Fibroblast of skin of back (primary cell): ENCODE measurements at regions not wholly inside any gene's neighbourhood (a gene's known extent, or its start where the extent isn't known, plus 50 kb on each side); places are given as distances from the start of the nearest gene placed in this dataset.
A peak's percentile ranks its signal among the peaks of the same experiment; 100 is the strongest.
"Not testable (repeated sequence)": the region's sequence is repeated elsewhere in the genome, so short reads cannot be mapped to it uniquely, and the experiment has no call there.

Source experiments
- DNase-seq: peaks from one replicate; pipeline ENCODE4 v3.0.0-alpha.2; 2013

- no peak for DNase-seq
These were observed 413.5 kb upstream of the ZNF462 start for GRCh38 chr9:106449336-106449927.

GRCh38 chr9:106450549-106450948 lies 412.4 kb upstream of the ZNF462 start:
- no peak for DNase-seq

GRCh38 chr9:106451223-106451622 lies 411.7 kb upstream of the ZNF462 start:
- no peak for DNase-seq

GRCh38 chr9:106456581-106456980 lies 406.4 kb upstream of the ZNF462 start:
- no peak for DNase-seq

- no peak for DNase-seq
These were observed 395.7 kb upstream of the ZNF462 start for GRCh38 chr9:106467113-106467864.

- DNase-seq = no peak
These were observed 395.2 kb upstream of the ZNF462 start for GRCh38 chr9:106467865-106468164.

- DNase-seq = no peak
These were observed 394.5 kb upstream of the ZNF462 start for GRCh38 chr9:106468431-106468830.

- no peak for DNase-seq
These were observed 384.7 kb upstream of the ZNF462 start for GRCh38 chr9:106478312-106478711.

- no peak for DNase-seq
These were observed 384.2 kb upstream of the ZNF462 start for GRCh38 chr9:106478727-106479126.

GRCh38 chr9:106479679-106480078 lies 383.3 kb upstream of the ZNF462 start:
- DNase-seq = peak; percentile 25

- DNase-seq = peak; percentile 44
These were observed 381.9 kb upstream of the ZNF462 start for GRCh38 chr9:106481013-106481609.

GRCh38 chr9:106482733-106483132 lies 380.2 kb upstream of the ZNF462 start:
- peak; percentile 15 for DNase-seq

GRCh38 chr9:106486685-106487084 lies 376.3 kb upstream of the ZNF462 start:
- DNase-seq = no peak

GRCh38 chr9:106487266-106487665 lies 375.7 kb upstream of the ZNF462 start:
- no peak for DNase-seq

- not testable (repeated sequence) for DNase-seq
These were observed 370.8 kb upstream of the ZNF462 start for GRCh38 chr9:106492126-106492525.

GRCh38 chr9:106500171-106500570 lies 362.8 kb upstream of the ZNF462 start:
- no peak for DNase-seq

- DNase-seq = not testable (repeated sequence)
These were observed 361.8 kb upstream of the ZNF462 start for GRCh38 chr9:106501210-106501609.

- DNase-seq = no peak
These were observed 360.0 kb upstream of the ZNF462 start for GRCh38 chr9:106502930-106503329.

GRCh38 chr9:106503759-106504158 lies 359.2 kb upstream of the ZNF462 start:
- DNase-seq = no peak

GRCh38 chr9:106526716-106527204 lies 336.2 kb upstream of the ZNF462 start:
- no peak for DNase-seq

GRCh38 chr9:106528158-106528557 lies 334.8 kb upstream of the ZNF462 start:
- DNase-seq = no peak

- DNase-seq = no peak
These were observed 333.4 kb upstream of the ZNF462 start for GRCh38 chr9:106529616-106530015.

- no peak for DNase-seq
These were observed 331.5 kb upstream of the ZNF462 start for GRCh38 chr9:106531491-106531890.
